IMR-90 (cell line): ENCODE measurements at regions not wholly inside any gene's neighbourhood (a gene's known extent, or its start where the extent isn't known, plus 50 kb on each side); places are given as distances from the start of the nearest gene placed in this dataset.

Experiments
- ATAC-seq: fragments of 200-7000 bp; cut with Tn5 transposase; 2 replicates; pipeline ENCODE4 v1.9.1; 2020; ENCODE audit warnings: low read depth, mild to moderate bottlenecking, moderate library complexity
- BruUV-seq: library from RNA; stranded (reverse); fragments of 400-500 nt; replicated peaks from 2 replicates; lab custom pipeline; 2021; lab: Mats Ljungman, UMichigan
- CTCF ChIA-PET: fragments of 300-600 bp; formaldehyde crosslinking; extraction: SDS; loops from one replicate; lab custom pipeline; 2021; ENCODE audit warnings: antibody characterized with exemption; lab: Yijun Ruan, JAX
- POLR2A ChIA-PET: fragments of 300-600 bp; sonication (Branson Sonifier 250); formaldehyde crosslinking; loops from one replicate; lab custom pipeline; 2022; ENCODE audit warnings: antibody characterized with exemption; ENCODE audit not compliant: unreplicated experiment; lab: Charles Lee
- DNase-seq: peaks from one replicate; pipeline ENCODE4 v3.0.0; 2013
- H2AFZ ChIP-seq: replicated peaks from 2 replicates; pipeline ENCODE3; 2013; ENCODE audit warnings: low read length, mild to moderate bottlenecking; ENCODE audit not compliant: poor library complexity
- H2AK5ac ChIP-seq: 2 replicates; pipeline ENCODE4 v1.6.1; 2013; ENCODE audit warnings: low read depth, low read length, inconsistent platforms
- H2AK9ac ChIP-seq: replicated peaks from 2 replicates; pipeline ENCODE3; 2013; ENCODE audit warnings: mild to moderate bottlenecking, low read depth, low read length, moderate library complexity; ENCODE audit not compliant: poor library complexity
- H2BK120ac ChIP-seq: 2 replicates; pipeline ENCODE4 v1.6.1; 2013; ENCODE audit warnings: low read depth, low read length, inconsistent platforms
- H2BK15ac ChIP-seq: 3 replicates; pipeline ENCODE4 v1.6.1; 2013; ENCODE audit warnings: low read depth, low read length, inconsistent platforms
- H2BK20ac ChIP-seq: 2 replicates; pipeline ENCODE4 v1.6.1; 2013; ENCODE audit warnings: low read depth, mild to moderate bottlenecking, inconsistent platforms, low read length, moderate library complexity
- H2BK5ac ChIP-seq: 2 replicates; pipeline ENCODE4 v1.6.1; 2013; ENCODE audit warnings: mild to moderate bottlenecking, low read depth, low read length, inconsistent platforms; ENCODE audit not compliant: poor library complexity, severe bottlenecking
- H3K14ac ChIP-seq: replicated peaks from 2 replicates; pipeline ENCODE4 v1.6.1; 2013; ENCODE audit warnings: low read depth, low read length, inconsistent platforms
- H3K18ac ChIP-seq: 2 replicates; pipeline ENCODE4 v1.6.1; 2013; ENCODE audit warnings: low read depth, low read length, control low read depth
- H3K23ac ChIP-seq: 2 replicates; pipeline ENCODE4 v1.6.1; 2013; ENCODE audit warnings: low read depth, low read length, inconsistent platforms
- H3K27ac ChIP-seq: 2 replicates; pipeline ENCODE4 v1.5.1; 2013; ENCODE audit warnings: mild to moderate bottlenecking, control low read depth, low read length; ENCODE audit not compliant: insufficient read depth
- H3K27me3 ChIP-seq: 2 replicates; pipeline ENCODE4 v1.6.1; 2013; ENCODE audit warnings: low read length; ENCODE audit not compliant: control insufficient read depth, insufficient read depth
- H3K36me3 ChIP-seq: 2 replicates; pipeline ENCODE4 v1.6.1; 2013; ENCODE audit warnings: low read length, mixed read lengths; ENCODE audit not compliant: control insufficient read depth, insufficient read depth
- H3K4ac ChIP-seq: 2 replicates; pipeline ENCODE4 v1.6.1; 2013; ENCODE audit warnings: low read depth, low read length, inconsistent platforms
- H3K4me1 ChIP-seq: 2 replicates; pipeline ENCODE4 v1.6.1; 2013; ENCODE audit warnings: low read length, mixed read lengths; ENCODE audit not compliant: control insufficient read depth, insufficient read depth
- H3K4me2 ChIP-seq: 2 replicates; pipeline ENCODE4 v1.6.1; 2013; ENCODE audit warnings: low read depth, mild to moderate bottlenecking, control low read depth, low read length, moderate library complexity
- H3K4me3 ChIP-seq: 2 replicates; pipeline ENCODE4 v1.5.1; 2013; ENCODE audit warnings: low read depth, mild to moderate bottlenecking, control low read depth, low read length, moderate library complexity; ENCODE audit not compliant: insufficient read depth
- H3K56ac ChIP-seq: 2 replicates; pipeline ENCODE4 v1.6.1; 2013; ENCODE audit warnings: low read length, inconsistent platforms; ENCODE audit not compliant: insufficient read depth; ENCODE audit errors: extremely low read depth
- H3K79me1 ChIP-seq, 2 experiments: 2 replicates each; pipeline ENCODE4 v1.6.1; 2013; ENCODE audit warnings: low read length in 2 of 2, inconsistent platforms in 1 of 2, low read depth in 1 of 2
- H3K9ac ChIP-seq: 2 replicates; pipeline ENCODE4 v1.6.1; 2013; ENCODE audit warnings: low read depth, low read length, control low read depth
- H3K9me1 ChIP-seq: 2 replicates; pipeline ENCODE4 v1.6.1; 2013; ENCODE audit warnings: low read length, inconsistent platforms; ENCODE audit not compliant: insufficient read depth
- H3K9me3 ChIP-seq: 2 replicates; pipeline ENCODE4 v1.6.1; 2013; ENCODE audit warnings: low read length; ENCODE audit not compliant: control insufficient read depth, insufficient read depth
- H4K20me1 ChIP-seq: 2 replicates; pipeline ENCODE4 v1.6.1; 2013; ENCODE audit warnings: low read length, inconsistent platforms; ENCODE audit not compliant: insufficient read depth
- H4K5ac ChIP-seq: 2 replicates; pipeline ENCODE4 v1.6.1; 2013; ENCODE audit warnings: mild to moderate bottlenecking, low read depth, low read length, control low read depth
- H4K8ac ChIP-seq, 2 experiments: 2 replicates each; pipeline ENCODE4 v1.6.1; 2013; ENCODE audit warnings: low read depth in 2 of 2, low read length in 2 of 2, control low read depth in 1 of 2, inconsistent platforms in 1 of 2
- H4K91ac ChIP-seq: 2 replicates; pipeline ENCODE4 v1.6.1; 2013; ENCODE audit warnings: low read depth, low read length, inconsistent platforms; ENCODE audit not compliant: insufficient read depth
- CEBPB ChIP-seq: IDR thresholded peaks from 2 replicates; pipeline ENCODE4 v1.6.1; 2012; ENCODE audit warnings: low read depth, low read length, improper control_type of control experiment
- CHD1 ChIP-seq: IDR thresholded peaks from 2 replicates; pipeline ENCODE4 v1.6.1; 2012; ENCODE audit warnings: low read depth, low read length, improper control_type of control experiment
- CTCF ChIP-seq: conservative IDR thresholded peaks from 2 replicates; pipeline ENCODE4 v1.5.1; 2012; ENCODE audit warnings: mild to moderate bottlenecking, low read depth, low read length, improper control_type of control experiment
- ELK1 ChIP-seq: fragments of 150-350 bp; IDR thresholded peaks from 2 replicates; pipeline ENCODE4 v1.6.1; 2016; ENCODE audit warnings: low read depth, mild to moderate bottlenecking, low read length, moderate library complexity, borderline replicate concordance
- FOS ChIP-seq: fragments of 150-350 bp; IDR thresholded peaks from 2 replicates; pipeline ENCODE4 v1.6.1; 2016; ENCODE audit warnings: low read depth, low read length
- MAZ ChIP-seq: IDR thresholded peaks from 2 replicates; pipeline ENCODE4 v1.6.1; 2012; ENCODE audit warnings: low read depth, mild to moderate bottlenecking, low read length, improper control_type of control experiment, moderate library complexity, borderline replicate concordance
- MXI1 ChIP-seq: IDR thresholded peaks from 2 replicates; pipeline ENCODE4 v1.6.1; 2012; ENCODE audit warnings: low read depth, mild to moderate bottlenecking, low read length, moderate library complexity, borderline replicate concordance
- NFE2L2 ChIP-seq: fragments of 150-350 bp; IDR thresholded peaks from 2 replicates; pipeline ENCODE4 v1.6.1; 2016; ENCODE audit warnings: low read depth, mild to moderate bottlenecking, low read length
- POLR2A ChIP-seq: IDR thresholded peaks from 2 replicates; pipeline ENCODE4 v1.6.1; 2012; ENCODE audit warnings: mild to moderate bottlenecking, low read depth, low read length
- RAD21 ChIP-seq: IDR thresholded peaks from 2 replicates; pipeline ENCODE4 v1.6.1; 2012; ENCODE audit warnings: low read length, improper control_type of control experiment
- RCOR1 ChIP-seq: IDR thresholded peaks from 2 replicates; pipeline ENCODE4 v1.6.1; 2012; ENCODE audit warnings: mild to moderate bottlenecking, low read length, improper control_type of control experiment; ENCODE audit not compliant: insufficient replicate concordance
- SMC3 ChIP-seq: fragments of 150-350 bp; IDR thresholded peaks from 2 replicates; pipeline ENCODE4 v1.6.1; 2016; ENCODE audit warnings: low read depth, mild to moderate bottlenecking, antibody characterized with exemption, low read length, moderate library complexity
- USF2 ChIP-seq: fragments of 150-350 bp; IDR thresholded peaks from 2 replicates; pipeline ENCODE4 v1.6.1; 2017; ENCODE audit warnings: mild to moderate bottlenecking, antibody characterized with exemption, low read length, low read depth
- WGBS, 2 experiments: methylation state at CpG; one replicate each; pipeline versions ENCODE4 v1.1.5 to v1.1.7; 2013; ENCODE audit warnings: missing lambda C conversion rate in 2 of 2; ENCODE audit not compliant: insufficient read length in 1 of 2; ENCODE audit errors: extremely low coverage in 2 of 2; 5-methylcytosine and 5-hydroxymethylcytosine counted together
- dilution Hi-C: fragments of 300-500 bp; cut with HindIII; formaldehyde crosslinking; loops from one replicate; pipeline ENCODE4 v1.14.3; 2018; ENCODE audit warnings: low sequenced_read_pairs; ENCODE audit not compliant: unreplicated experiment
- in situ Hi-C: fragments of 300-500 bp; cut with MboI; formaldehyde crosslinking; loops from 3 replicates; pipeline ENCODE4 v1.14.3; 2019; ENCODE audit warnings: low sequenced_read_pairs, inconsistent platforms, mixed read lengths
- intact Hi-C: fragments of 100-400 bp; cut with micrococcal nuclease; formaldehyde crosslinking; loops from 2 replicates; pipeline ENCODE4 v1.10.0; 2022

- no peak for DNase-seq
- intact Hi-C loops = no loop called here
- no peaks in the 10 kb centered on the region for H3K36me3 ChIP-seq
Observed at GRCh38 chr1:242802973-242803372, 278.5 kb upstream of the PLD5 start.

More at GRCh38 chr1:242802973-242803372, 278.5 kb upstream of the PLD5 start:
- in situ Hi-C loops = no loop called here
- no peak overlapping the region for H4K91ac ChIP-seq
- dilution Hi-C loops = no loop called here
- H3K18ac ChIP-seq = no peak overlapping the region
- TF ChIP-seq POLR2A = no peak
- no peak for TF ChIP-seq FOS
- TF ChIP-seq USF2 = no peak
- no peak for TF ChIP-seq NFE2L2
- no peak for TF ChIP-seq CTCF
- no peak for TF ChIP-seq MXI1
- no peak for TF ChIP-seq RCOR1
- TF ChIP-seq RAD21 = no peak
- no peak for TF ChIP-seq ELK1
- no peak for TF ChIP-seq CHD1
- TF ChIP-seq MAZ = no peak
- TF ChIP-seq SMC3 = no peak
- TF ChIP-seq CEBPB = no peak
- no peak overlapping the region for H3K14ac ChIP-seq
- no peaks in the 10 kb centered on the region for H4K20me1 ChIP-seq
- H3K4me2 ChIP-seq = no peak overlapping the region
- H2BK15ac ChIP-seq = no peak overlapping the region
- H3K4ac ChIP-seq = no peak overlapping the region
- no peaks in the 10 kb centered on the region for H3K9me1 ChIP-seq
- ATAC-seq = no peak
- no peak overlapping the region for H4K5ac ChIP-seq
- H2AFZ ChIP-seq = no peak overlapping the region
- H3K23ac ChIP-seq = no peak overlapping the region
- H3K27me3 ChIP-seq = no peaks in the 10 kb centered on the region
- H3K9me3 ChIP-seq = no peaks in the 10 kb centered on the region; the same call in 1 of the 2 replicates
- H3K56ac ChIP-seq = no peak overlapping the region
- H2AK9ac ChIP-seq = no peak overlapping the region
- no peak overlapping the region for H2BK20ac ChIP-seq
- BruUV-seq = no TSS peak
- no peak overlapping the region for H2BK120ac ChIP-seq
- H2BK5ac ChIP-seq = no peak overlapping the region
- no peak overlapping the region for H2AK5ac ChIP-seq
- no peak overlapping the region for H3K9ac ChIP-seq
- no peak overlapping the region for H3K27ac ChIP-seq
- H3K79me1 ChIP-seq = no peaks in the 10 kb centered on the region
- H3K4me3 ChIP-seq = no peak overlapping the region
- 100% methylated on average over 1 of the region's 5 CpGs; no CpG with 5 or more reads in 1 of the 2 experiments for WGBS, 2 experiments
- H4K8ac ChIP-seq = no peak overlapping the region
- no peaks in the 10 kb centered on the region for H3K4me1 ChIP-seq
- ChIA-PET CTCF (no interaction called here), POLR2A (no interaction called here)
